Ovary (tissue), 3 donors: ENCODE measurements at regions not wholly inside any gene's neighbourhood (a gene's known extent, or its start where the extent isn't known, plus 50 kb on each side); places are given as distances from the start of the nearest gene placed in this dataset.

Source experiments
- EP300 ChIP-seq: sonication (generic); formaldehyde crosslinking; IDR thresholded peaks from one replicate; pipeline ENCODE4 v1.6.1; 2017; ENCODE audit warnings: antibody characterized with exemption
- POLR2A ChIP-seq: fragments of 450-650 bp; IDR thresholded peaks from one replicate; pipeline ENCODE4 v1.6.1; 2017; ENCODE audit warnings: antibody characterized with exemption, mild to moderate bottlenecking, moderate library complexity
- TF ChIP-seq, protein P1 (sequence below), 3 donors: fragments of 450-650 bp in 2 of 3; fragments of 200-600 bp in 1 of 3; IDR thresholded peaks; one replicate each; pipeline versions ENCODE4 v1.5.1 to v1.8.0; 2016 to 2022; ENCODE audit warnings: antibody characterized with exemption in 3 of 3, mild to moderate bottlenecking in 1 of 3
- donor health status: DM: no; HTN: no; CAD: no.

GRCh38 chr7:137151041-137151689, 192.4 kb downstream of the PTN start:
- TF ChIP-seq, protein P1, sequence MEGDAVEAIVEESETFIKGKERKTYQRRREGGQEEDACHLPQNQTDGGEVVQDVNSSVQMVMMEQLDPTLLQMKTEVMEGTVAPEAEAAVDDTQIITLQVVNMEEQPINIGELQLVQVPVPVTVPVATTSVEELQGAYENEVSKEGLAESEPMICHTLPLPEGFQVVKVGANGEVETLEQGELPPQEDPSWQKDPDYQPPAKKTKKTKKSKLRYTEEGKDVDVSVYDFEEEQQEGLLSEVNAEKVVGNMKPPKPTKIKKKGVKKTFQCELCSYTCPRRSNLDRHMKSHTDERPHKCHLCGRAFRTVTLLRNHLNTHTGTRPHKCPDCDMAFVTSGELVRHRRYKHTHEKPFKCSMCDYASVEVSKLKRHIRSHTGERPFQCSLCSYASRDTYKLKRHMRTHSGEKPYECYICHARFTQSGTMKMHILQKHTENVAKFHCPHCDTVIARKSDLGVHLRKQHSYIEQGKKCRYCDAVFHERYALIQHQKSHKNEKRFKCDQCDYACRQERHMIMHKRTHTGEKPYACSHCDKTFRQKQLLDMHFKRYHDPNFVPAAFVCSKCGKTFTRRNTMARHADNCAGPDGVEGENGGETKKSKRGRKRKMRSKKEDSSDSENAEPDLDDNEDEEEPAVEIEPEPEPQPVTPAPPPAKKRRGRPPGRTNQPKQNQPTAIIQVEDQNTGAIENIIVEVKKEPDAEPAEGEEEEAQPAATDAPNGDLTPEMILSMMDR (IDR thresholded peaks at IDR 0.05), result no peak
- no peak for TF ChIP-seq POLR2A
- no peak for TF ChIP-seq EP300
